CD4-positive, alpha-beta memory T cell (primary cell): ENCODE measurements at regions not wholly inside any gene's neighbourhood (a gene's known extent, or its start where the extent isn't known, plus 50 kb on each side); places are given as distances from the start of the nearest gene placed in this dataset.

Experiments
- CTCF ChIA-PET: fragments of 350-600 bp; sonication (Branson Sonifier 250); formaldehyde crosslinking; loops from one replicate; lab custom pipeline; 2021; ENCODE audit warnings: inconsistent platforms; ENCODE audit not compliant: partially characterized antibody; lab: Charles Lee
- POLR2A ChIA-PET: fragments of 350-600 bp; sonication (Branson Sonifier 250); formaldehyde crosslinking; loops from one replicate; lab custom pipeline; 2021; ENCODE audit not compliant: partially characterized antibody; lab: Charles Lee
- DNase-seq, 5 donors: peaks; one replicate each; pipeline versions ENCODE4 v3.0.0 to v3.0.0-alpha.2; 2020 to 2022; ENCODE audit warnings: mixed read lengths in 1 of 5
- H3K27ac ChIP-seq: one replicate; pipeline ENCODE4 v1.7.0; 2013; ENCODE audit warnings: low read depth, low read length
- H3K27me3 ChIP-seq: 2 replicates; pipeline ENCODE4 v1.7.0; 2013; ENCODE audit warnings: mild to moderate bottlenecking, low read length, moderate library complexity; ENCODE audit not compliant: insufficient read depth
- H3K36me3 ChIP-seq: 2 replicates; pipeline ENCODE4 v1.7.0; 2013; ENCODE audit warnings: mild to moderate bottlenecking, low read length, moderate library complexity; ENCODE audit not compliant: insufficient read depth
- H3K4me1 ChIP-seq: 2 replicates; pipeline ENCODE4 v1.7.0; 2013; ENCODE audit warnings: mild to moderate bottlenecking, low read length, moderate library complexity; ENCODE audit not compliant: insufficient read depth
- H3K4me3 ChIP-seq, 2 donors: one replicate each; pipeline ENCODE4 v1.7.0; 2013; ENCODE audit warnings: low read length in 2 of 2, mild to moderate bottlenecking in 1 of 2
- H3K9me3 ChIP-seq, 2 donors: one replicate each; pipeline ENCODE4 v1.7.0; 2013; ENCODE audit warnings: low read length in 2 of 2, control low read depth in 1 of 2; ENCODE audit not compliant: control insufficient read depth in 1 of 2
- H3K27ac Mint-ChIP-seq, 7 donors: one replicate each; pipeline ENCODE4 v1.8.0; 2020 to 2021; ENCODE audit warnings: mixed read lengths in 7 of 7, mild to moderate bottlenecking in 6 of 7, inconsistent platforms in 3 of 7, moderate library complexity in 3 of 7
- H3K27me3 Mint-ChIP-seq, 2 donors: one replicate each; pipeline ENCODE4 v1.8.0; 2020 to 2021; ENCODE audit warnings: mixed read lengths in 2 of 2
- H3K36me3 Mint-ChIP-seq, 2 donors: one replicate each; pipeline ENCODE4 v1.8.0; 2020 to 2021; ENCODE audit warnings: mixed read lengths in 2 of 2, inconsistent platforms in 1 of 2, mild to moderate bottlenecking in 1 of 2
- H3K4me1 Mint-ChIP-seq, 4 donors: one replicate each; pipeline ENCODE4 v1.8.0; 2020 to 2021; ENCODE audit warnings: mixed read lengths in 4 of 4, mild to moderate bottlenecking in 1 of 4
- H3K4me3 Mint-ChIP-seq, 8 donors: one replicate each; pipeline ENCODE4 v1.8.0; 2020 to 2021; ENCODE audit warnings: mixed read lengths in 8 of 8, mild to moderate bottlenecking in 7 of 8, moderate library complexity in 6 of 8, inconsistent platforms in 3 of 8
- H3K9me3 Mint-ChIP-seq, 8 donors: one replicate each; pipeline ENCODE4 v1.8.0; 2020 to 2021; ENCODE audit warnings: mixed read lengths in 8 of 8, mild to moderate bottlenecking in 5 of 8, inconsistent platforms in 3 of 8, moderate library complexity in 1 of 8
- intact Hi-C: fragments of 100-400 bp; cut with micrococcal nuclease; formaldehyde crosslinking; loops from one replicate; pipeline ENCODE4 v1.15.1; 2023

DNA sequence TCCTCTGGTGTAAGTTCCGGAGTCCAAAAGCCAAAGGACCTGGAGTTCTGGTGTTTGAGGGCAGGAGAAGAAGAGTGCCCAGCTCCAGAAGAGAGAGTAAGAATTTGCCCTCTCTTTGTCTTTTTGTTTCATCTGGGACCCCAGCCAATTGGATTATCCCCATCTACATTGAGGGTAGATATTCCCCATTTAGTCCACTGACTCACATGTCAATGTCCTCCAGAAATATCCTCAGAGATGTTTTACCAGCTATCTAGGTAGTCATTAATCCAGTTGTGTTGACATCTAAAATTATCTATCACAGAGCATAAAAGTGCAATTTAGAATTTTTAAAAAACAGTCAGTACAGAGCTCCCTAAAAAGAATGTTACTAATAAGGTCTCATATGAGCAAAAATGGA, 132.9 kb upstream of the TMEM47 start:
- H3K27ac ChIP-seq: no peak overlapping the region
- POLR2A ChIA-PET: no interaction called here
- H3K4me3 ChIP-seq: no peak overlapping the region
- DNase-seq: no peak
- no peaks in the 10 kb centered on the region for H3K36me3 ChIP-seq
- intact Hi-C loops: no loop called here
- H3K36me3 Mint-ChIP-seq: no peaks in the 10 kb centered on the region
- H3K9me3 ChIP-seq: no peaks in the 10 kb centered on the region
- H3K27ac Mint-ChIP-seq: no peak overlapping the region
- no peaks in the 10 kb centered on the region for H3K4me1 ChIP-seq
- CTCF ChIA-PET: no interaction called here
- no peaks in the 10 kb centered on the region for H3K4me1 Mint-ChIP-seq
- peaks cover 0 to 14% (median 4%) of the 10 kb centered on the region in 8 donors for H3K9me3 Mint-ChIP-seq
- H3K27me3 ChIP-seq: no peaks in the 10 kb centered on the region
- no peaks in the 10 kb centered on the region for H3K27me3 Mint-ChIP-seq
- H3K4me3 Mint-ChIP-seq: no peak overlapping the region

DNA sequence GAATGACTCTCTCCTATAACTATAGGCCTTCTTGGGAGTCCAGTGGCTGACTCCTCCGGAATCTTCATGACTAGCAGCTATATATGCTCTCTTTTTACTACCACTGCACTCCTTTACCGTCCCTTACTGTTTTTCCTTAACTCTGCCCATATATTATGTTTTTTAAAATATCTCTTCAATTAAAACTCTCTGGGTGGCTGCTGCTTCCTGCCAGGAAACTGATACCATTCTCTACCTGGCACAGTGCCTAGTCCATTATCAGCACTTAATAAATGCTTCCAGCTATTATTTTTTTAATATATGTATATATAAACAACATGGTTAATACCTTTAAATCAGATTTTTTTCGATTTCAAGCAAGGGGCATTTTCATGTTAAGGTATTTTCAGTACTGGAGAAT, 136.6 kb upstream of the FAM47B start:
- Histone ChIP-seq H3K27ac (no peak overlapping the region), H3K4me3 (no peak overlapping the region), H3K36me3 (no peaks in the 10 kb centered on the region), H3K9me3 (no peaks in the 10 kb centered on the region), H3K4me1 (no peaks in the 10 kb centered on the region), H3K27me3 (no peaks in the 10 kb centered on the region)
- no peaks in the 10 kb centered on the region for H3K36me3 Mint-ChIP-seq
- intact Hi-C loops: no loop called here
- H3K27me3 Mint-ChIP-seq: no peaks in the 10 kb centered on the region
- ChIA-PET CTCF (no interaction called here), POLR2A (no interaction called here)
- peaks cover 0 to 23% (median 10%) of the 10 kb centered on the region in 8 donors for H3K9me3 Mint-ChIP-seq
- H3K4me3 Mint-ChIP-seq: no peak overlapping the region
- DNase-seq: no peak
- H3K27ac Mint-ChIP-seq: no peak overlapping the region
- no peaks in the 10 kb centered on the region for H3K4me1 Mint-ChIP-seq

DNA sequence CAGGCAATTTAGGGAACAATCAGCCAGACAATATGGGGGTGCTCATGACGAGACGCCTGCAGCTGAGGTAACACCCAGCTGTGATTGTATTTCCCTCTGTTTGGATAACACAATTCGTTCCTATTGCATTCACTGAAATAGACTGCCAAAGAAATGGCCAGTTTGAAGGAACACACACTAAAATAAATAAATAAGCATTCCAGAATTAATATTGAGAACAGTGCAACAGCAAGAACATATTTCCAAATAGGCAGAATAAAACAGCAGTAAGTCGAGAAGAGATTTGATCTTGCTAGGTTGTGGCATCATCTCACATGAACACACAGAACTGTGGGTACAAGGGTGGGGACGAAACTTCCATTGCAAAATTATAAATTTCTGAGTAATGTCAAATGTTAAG, 133.5 kb upstream of the FAM47B start:
- Histone ChIP-seq H3K4me3 (no peak overlapping the region), H3K36me3 (no peaks in the 10 kb centered on the region), H3K9me3 (no peaks in the 10 kb centered on the region), H3K4me1 (no peaks in the 10 kb centered on the region), H3K27me3 (no peaks in the 10 kb centered on the region), H3K27ac (no peak overlapping the region)
- no peaks in the 10 kb centered on the region for H3K27me3 Mint-ChIP-seq
- no peak overlapping the region for H3K4me3 Mint-ChIP-seq
- no peak overlapping the region for H3K27ac Mint-ChIP-seq
- CTCF ChIA-PET: no interaction called here
- POLR2A ChIA-PET: no interaction called here
- intact Hi-C loops: no loop called here
- no peak for DNase-seq
- H3K9me3 Mint-ChIP-seq: peaks cover 0 to 5% (median under 1%) of the 10 kb centered on the region in 8 donors
- H3K36me3 Mint-ChIP-seq: no peaks in the 10 kb centered on the region
- H3K4me1 Mint-ChIP-seq: no peaks in the 10 kb centered on the region

DNA sequence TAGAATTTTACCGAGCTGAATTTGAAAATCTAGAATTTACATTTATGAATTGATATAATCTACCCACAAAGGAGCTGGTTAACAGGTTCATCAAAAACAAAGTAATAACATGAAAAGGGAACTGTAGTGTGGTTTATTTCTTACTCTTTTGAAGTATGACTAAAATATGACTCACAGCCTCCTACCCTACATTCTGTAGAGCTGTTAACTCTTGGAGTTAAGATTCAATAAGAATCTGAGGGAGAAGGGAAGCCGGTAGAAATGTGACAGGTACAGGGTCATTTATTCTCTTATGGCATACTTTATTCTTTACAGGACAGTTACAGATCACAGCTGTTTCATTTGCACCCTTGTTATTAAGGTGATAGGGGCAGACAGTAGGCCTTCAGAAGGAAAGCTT, 132.2 kb upstream of the FAM47B start:
- H3K36me3 ChIP-seq: no peaks in the 10 kb centered on the region
- no peak overlapping the region for H3K4me3 ChIP-seq
- H3K27me3 ChIP-seq: no peaks in the 10 kb centered on the region
- no peak overlapping the region for H3K27ac ChIP-seq
- no peak for DNase-seq
- intact Hi-C loops: no loop called here
- Mint-ChIP-seq H3K9me3 (peaks cover 0 to 2% (median 0%) of the 10 kb centered on the region in 8 donors), H3K27ac (peak overlapping the region in 1 of 7 donors; percentile 15), H3K4me3 (no peak overlapping the region), H3K4me1 (no peaks in the 10 kb centered on the region), H3K27me3 (no peaks in the 10 kb centered on the region), H3K36me3 (no peaks in the 10 kb centered on the region)
- ChIA-PET CTCF (no interaction called here), POLR2A (no interaction called here)
- H3K4me1 ChIP-seq: no peaks in the 10 kb centered on the region
- no peaks in the 10 kb centered on the region for H3K9me3 ChIP-seq

DNA sequence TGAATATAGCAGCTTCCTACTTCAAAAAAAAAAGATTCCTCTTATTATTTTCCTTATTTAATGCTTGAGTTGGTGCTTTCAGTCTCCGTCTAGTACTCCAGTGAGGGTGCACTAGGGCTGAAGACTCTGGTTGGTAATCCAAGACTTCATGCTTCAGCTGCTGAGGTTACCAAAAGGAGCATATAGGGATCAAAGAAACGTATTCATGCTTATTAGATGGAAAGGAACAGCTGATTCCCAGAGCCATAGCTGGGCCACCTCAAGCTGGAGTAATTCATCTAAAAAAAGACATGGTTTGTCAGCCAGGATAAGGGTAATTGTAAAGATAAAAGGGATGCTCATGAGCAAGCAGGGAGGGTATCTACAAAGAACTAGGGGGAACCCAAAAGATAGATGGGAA, 131.7 kb upstream of the FAM47B start:
- Mint-ChIP-seq H3K36me3 (no peaks in the 10 kb centered on the region), H3K27ac (peak overlapping the region in 1 of 7 donors; percentile 49), H3K4me1 (no peaks in the 10 kb centered on the region), H3K27me3 (no peaks in the 10 kb centered on the region), H3K4me3 (no peak overlapping the region), H3K9me3 (peaks cover 0 to 2% (median 0%) of the 10 kb centered on the region in 8 donors)
- no peaks in the 10 kb centered on the region for H3K27me3 ChIP-seq
- ChIA-PET CTCF (no interaction called here), POLR2A (no interaction called here)
- H3K27ac ChIP-seq: no peak overlapping the region
- no peaks in the 10 kb centered on the region for H3K36me3 ChIP-seq
- H3K4me3 ChIP-seq: no peak overlapping the region
- no peak for DNase-seq
- H3K9me3 ChIP-seq: no peaks in the 10 kb centered on the region
- H3K4me1 ChIP-seq: no peaks in the 10 kb centered on the region
- intact Hi-C loops: no loop called here

DNA sequence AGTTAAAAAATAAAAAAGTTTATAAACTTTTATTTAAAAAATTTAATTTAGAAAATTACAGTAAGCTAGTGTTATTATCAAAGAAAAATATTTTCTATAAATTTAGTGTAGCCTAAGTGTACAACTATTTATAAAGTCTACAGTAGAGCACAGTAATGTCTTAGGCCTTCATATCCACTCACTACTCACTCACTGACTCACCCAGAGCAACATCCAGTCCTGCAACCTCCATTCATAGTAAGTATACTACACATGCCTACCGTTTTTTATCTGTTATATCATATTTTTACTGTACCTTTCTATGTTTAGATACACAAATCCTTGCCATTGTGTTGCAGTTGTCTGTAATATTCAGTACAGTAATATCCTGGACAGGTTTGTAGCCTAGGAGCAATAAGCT, 129.0 kb upstream of the FAM47B start:
- Histone ChIP-seq H3K27ac (no peak overlapping the region), H3K9me3 (no peaks in the 10 kb centered on the region), H3K4me3 (no peak overlapping the region), H3K4me1 (no peaks in the 10 kb centered on the region), H3K36me3 (no peaks in the 10 kb centered on the region), H3K27me3 (no peaks in the 10 kb centered on the region)
- no peaks in the 10 kb centered on the region for H3K27me3 Mint-ChIP-seq
- intact Hi-C loops: no loop called here
- ChIA-PET CTCF (no interaction called here), POLR2A (no interaction called here)
- peaks cover 0 to 8% (median 4%) of the 10 kb centered on the region in 8 donors for H3K9me3 Mint-ChIP-seq
- H3K4me1 Mint-ChIP-seq: no peaks in the 10 kb centered on the region
- DNase-seq: no peak
- no peak overlapping the region for H3K4me3 Mint-ChIP-seq
- H3K27ac Mint-ChIP-seq: no peak overlapping the region
- no peaks in the 10 kb centered on the region for H3K36me3 Mint-ChIP-seq

DNA sequence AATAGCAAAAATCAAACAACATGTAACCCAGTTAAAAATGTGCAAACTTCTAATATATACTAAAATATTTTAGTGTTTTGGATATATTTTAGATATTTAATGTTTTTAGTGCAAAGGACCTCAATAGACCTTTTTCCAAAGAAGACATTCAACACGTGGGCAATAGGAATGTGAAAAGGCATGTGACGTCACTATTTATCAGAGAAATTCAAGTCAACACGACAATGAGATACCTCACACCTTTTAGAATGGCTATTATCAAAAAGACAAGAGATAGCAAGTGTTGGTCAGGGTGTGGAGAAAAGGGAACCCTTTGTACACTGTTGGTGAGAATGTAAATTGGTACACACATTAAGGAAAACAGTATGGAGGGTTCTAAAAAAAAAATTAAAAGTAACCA, 115.6 kb upstream of the FAM47B start:
- H3K4me1 ChIP-seq: no peaks in the 10 kb centered on the region
- Mint-ChIP-seq H3K36me3 (no peaks in the 10 kb centered on the region), H3K4me3 (no peak overlapping the region), H3K27ac (no peak overlapping the region), H3K9me3 (peaks cover 0 to 4% (median 3%) of the 10 kb centered on the region in 8 donors), H3K27me3 (no peaks in the 10 kb centered on the region), H3K4me1 (no peaks in the 10 kb centered on the region)
- DNase-seq: no peak
- no peaks in the 10 kb centered on the region for H3K27me3 ChIP-seq
- H3K36me3 ChIP-seq: no peaks in the 10 kb centered on the region
- POLR2A ChIA-PET: no interaction called here
- H3K9me3 ChIP-seq: no peaks in the 10 kb centered on the region
- no peak overlapping the region for H3K4me3 ChIP-seq
- CTCF ChIA-PET: no interaction called here
- H3K27ac ChIP-seq: no peak overlapping the region
- intact Hi-C loops: no loop called here

DNA sequence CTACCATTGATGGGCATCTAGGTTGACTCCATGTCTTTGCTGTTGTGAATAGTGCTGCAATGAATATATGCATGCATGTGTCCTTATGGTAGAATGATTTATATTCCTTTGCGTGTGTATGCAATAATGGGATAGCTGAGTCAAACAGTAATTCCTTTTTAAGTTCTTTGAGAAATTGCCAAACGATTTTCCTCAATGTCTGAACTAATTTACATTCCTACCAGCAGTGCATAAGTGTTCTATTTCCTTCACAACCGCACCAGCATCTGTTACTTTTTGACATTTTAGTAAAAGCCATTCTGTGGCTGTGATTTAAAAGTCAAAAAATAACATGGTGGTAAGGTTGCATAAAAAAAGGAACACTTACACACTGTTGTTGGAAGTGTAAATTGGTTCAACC, 103.1 kb upstream of the FAM47B start:
- no peaks in the 10 kb centered on the region for H3K4me1 Mint-ChIP-seq
- no peaks in the 10 kb centered on the region for H3K4me1 ChIP-seq
- H3K4me3 Mint-ChIP-seq: no peak overlapping the region
- H3K9me3 Mint-ChIP-seq: peaks cover 0 to 16% (median 8%) of the 10 kb centered on the region in 8 donors
- no peaks in the 10 kb centered on the region for H3K36me3 Mint-ChIP-seq
- no peak overlapping the region for H3K4me3 ChIP-seq
- H3K27ac Mint-ChIP-seq: no peak overlapping the region
- no peaks in the 10 kb centered on the region for H3K27me3 ChIP-seq
- intact Hi-C loops: no loop called here
- no peak for DNase-seq
- no peaks in the 10 kb centered on the region for H3K9me3 ChIP-seq
- POLR2A ChIA-PET: no interaction called here
- no peaks in the 10 kb centered on the region for H3K36me3 ChIP-seq
- H3K27ac ChIP-seq: no peak overlapping the region
- no peaks in the 10 kb centered on the region for H3K27me3 Mint-ChIP-seq
- CTCF ChIA-PET: no interaction called here
